ENCODE measurements at regions not wholly inside any gene's neighbourhood (a gene's known extent, or its start where the extent isn't known, plus 50 kb on each side); places are given as distances from the start of the nearest gene placed in this dataset.

- no peak for TF ChIP-seq MAX (IDR thresholded peaks at IDR 0.05)
- no peak for TF ChIP-seq JUNB (CRISPR knock-in tag; IDR thresholded peaks at IDR 0.05; ENCODE audit: borderline replicate concordance)
- no peak for TF ChIP-seq CTCF (CRISPR knock-in tag; IDR thresholded peaks at IDR 0.05)
- TF ChIP-seq U2AF2 (IDR thresholded peaks at IDR 0.05; ENCODE audit: low read depth, low read length), result no peak
- no peak for TF ChIP-seq SALL2 (CRISPR knock-in tag; IDR thresholded peaks at IDR 0.05)
- TF ChIP-seq EZH2 (conservative IDR thresholded peaks at IDR 0.05; ENCODE audit: low read depth, low read length), result no peak
- TF ChIP-seq RAD21 (CRISPR knock-in tag; IDR thresholded peaks at IDR 0.05), result no peak
- no peak for TF ChIP-seq MAFK (conservative IDR thresholded peaks at IDR 0.05 in 1 of 2, IDR thresholded peaks at IDR 0.05 in 1 of 2; ENCODE audit: low read length in 2 of 2)
- TF ChIP-seq ELF1 (CRISPR knock-in tag; IDR thresholded peaks at IDR 0.05), result no peak
- no peak for TF ChIP-seq ZNF138 (CRISPR knock-in tag; IDR thresholded peaks at IDR 0.05; ENCODE audit: low read depth)
- TF ChIP-seq RXRA (CRISPR knock-in tag; IDR thresholded peaks at IDR 0.05), result no peak
Observed at GRCh38 chr3:194951931-194952582, 266.4 kb downstream of the FAM43A start.
